Peyer's patch (tissue), 4 donors: ENCODE measurements at regions not wholly inside any gene's neighbourhood (a gene's known extent, or its start where the extent isn't known, plus 50 kb on each side); places are given as distances from the start of the nearest gene placed in this dataset.

Experiments used
- CTCF ChIP-seq, 6 experiments: fragments of 450-650 bp in 4 of 6; fragments of 200-600 bp in 2 of 6; sonication (generic) in 1 of 6; IDR thresholded peaks; one replicate each; pipeline ENCODE4 v1.5.1; 2017 to 2019; ENCODE audit warnings: antibody characterized with exemption in 6 of 6, mild to moderate bottlenecking in 3 of 6, moderate library complexity in 1 of 6
- POLR2A ChIP-seq, 2 donors: fragments of 450-650 bp; IDR thresholded peaks; one replicate each; pipeline ENCODE4 v1.5.1; 2017; ENCODE audit warnings: antibody characterized with exemption in 2 of 2, mild to moderate bottlenecking in 2 of 2, moderate library complexity in 2 of 2

GRCh38 chr6:103255132-103255531 is 1604.6 kb downstream of the HACE1 start:
- no peak for TF ChIP-seq CTCF (IDR thresholded peaks at IDR 0.05)
- TF ChIP-seq POLR2A (IDR thresholded peaks at IDR 0.05), result no peak
